Lower lobe of right lung (tissue), 2 donors: ENCODE measurements at regions not wholly inside any gene's neighbourhood (a gene's known extent, or its start where the extent isn't known, plus 50 kb on each side); places are given as distances from the start of the nearest gene placed in this dataset.

Experiments
- ATAC-seq, 2 donors: fragments of 200-7000 bp; cut with Tn5 transposase; one replicate each; pipeline ENCODE4 v1.9.1; 2020 to 2022; ENCODE audit warnings: mild to moderate bottlenecking in 2 of 2, moderate library complexity in 2 of 2
- DNase-seq: peaks from one replicate; pipeline ENCODE4 v3.0.0-alpha.2; 2020
- H3K27ac ChIP-seq: fragments of 200-600 bp; one replicate; pipeline ENCODE4 v1.8.0; 2022
- H3K27me3 ChIP-seq: fragments of 200-600 bp; one replicate; pipeline ENCODE4 v1.8.0; 2022; ENCODE audit warnings: low read depth
- H3K36me3 ChIP-seq: fragments of 200-600 bp; one replicate; pipeline ENCODE4 v1.8.0; 2022; ENCODE audit warnings: mild to moderate bottlenecking
- H3K4me1 ChIP-seq: fragments of 200-600 bp; one replicate; pipeline ENCODE4 v1.8.0; 2022
- H3K4me3 ChIP-seq: fragments of 200-600 bp; one replicate; pipeline ENCODE4 v1.8.0; 2022; ENCODE audit warnings: mild to moderate bottlenecking
- H3K9me3 ChIP-seq: fragments of 200-600 bp; one replicate; pipeline ENCODE4 v1.8.0; 2022
- intact Hi-C: fragments of 100-400 bp; cut with DNase I; formaldehyde crosslinking; loops from one replicate; pipeline ENCODE4 v1.11.0; 2022
- TF ChIP-seq, protein P1 (sequence below): fragments of 200-600 bp; IDR thresholded peaks from one replicate; pipeline ENCODE4 v1.8.0; 2022; ENCODE audit warnings: antibody characterized with exemption, mild to moderate bottlenecking
- donor health status: DM: no; HTN: yes; CAD: no; lungs with severe emphysema.

DNA sequence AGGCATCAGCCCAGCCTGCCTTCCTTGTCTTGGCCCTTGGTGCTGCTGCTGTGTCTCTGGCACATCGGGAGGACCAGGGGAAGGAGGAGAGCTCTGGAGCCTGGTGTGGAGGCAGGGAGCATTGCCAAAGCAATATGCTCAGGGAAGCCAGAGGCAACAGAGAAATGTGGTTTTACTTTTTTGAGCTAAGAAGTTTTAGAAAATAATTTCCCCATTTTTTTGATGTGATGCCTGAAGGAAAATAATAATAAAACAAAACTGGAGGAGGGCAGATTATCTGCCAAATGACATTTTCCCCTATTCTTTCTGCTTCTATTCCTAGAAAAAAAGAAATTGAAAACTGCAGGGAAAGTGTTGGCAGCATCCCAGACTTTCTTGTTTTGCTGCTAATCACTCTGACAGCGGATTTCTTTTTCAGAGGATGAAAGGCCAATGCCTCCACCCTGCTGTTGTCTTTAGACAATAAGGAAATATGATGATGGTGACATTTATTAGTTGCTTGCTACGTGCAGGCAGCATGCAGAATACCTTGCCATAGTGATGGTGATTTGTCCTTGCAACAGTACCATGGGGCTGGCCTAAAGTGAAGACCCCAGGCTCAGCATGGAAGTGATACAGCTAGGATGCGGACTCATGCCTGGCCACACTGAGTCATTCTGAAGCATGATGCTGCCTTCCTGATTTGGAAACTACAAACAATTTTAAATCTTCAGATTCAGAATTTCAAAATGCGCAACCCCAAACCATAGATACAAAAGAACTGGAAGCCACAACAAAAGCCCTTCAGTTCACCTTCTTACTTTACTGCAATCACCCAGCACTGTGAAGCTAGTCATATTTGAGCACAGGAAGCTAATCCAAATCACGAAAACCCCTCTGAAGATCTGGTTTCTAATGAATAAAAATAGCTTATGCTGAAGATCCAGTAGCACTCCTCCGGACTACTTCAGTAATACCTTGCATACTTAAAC lies 260.2 kb upstream of the TMEM72 start:
- TF ChIP-seq, protein P1, sequence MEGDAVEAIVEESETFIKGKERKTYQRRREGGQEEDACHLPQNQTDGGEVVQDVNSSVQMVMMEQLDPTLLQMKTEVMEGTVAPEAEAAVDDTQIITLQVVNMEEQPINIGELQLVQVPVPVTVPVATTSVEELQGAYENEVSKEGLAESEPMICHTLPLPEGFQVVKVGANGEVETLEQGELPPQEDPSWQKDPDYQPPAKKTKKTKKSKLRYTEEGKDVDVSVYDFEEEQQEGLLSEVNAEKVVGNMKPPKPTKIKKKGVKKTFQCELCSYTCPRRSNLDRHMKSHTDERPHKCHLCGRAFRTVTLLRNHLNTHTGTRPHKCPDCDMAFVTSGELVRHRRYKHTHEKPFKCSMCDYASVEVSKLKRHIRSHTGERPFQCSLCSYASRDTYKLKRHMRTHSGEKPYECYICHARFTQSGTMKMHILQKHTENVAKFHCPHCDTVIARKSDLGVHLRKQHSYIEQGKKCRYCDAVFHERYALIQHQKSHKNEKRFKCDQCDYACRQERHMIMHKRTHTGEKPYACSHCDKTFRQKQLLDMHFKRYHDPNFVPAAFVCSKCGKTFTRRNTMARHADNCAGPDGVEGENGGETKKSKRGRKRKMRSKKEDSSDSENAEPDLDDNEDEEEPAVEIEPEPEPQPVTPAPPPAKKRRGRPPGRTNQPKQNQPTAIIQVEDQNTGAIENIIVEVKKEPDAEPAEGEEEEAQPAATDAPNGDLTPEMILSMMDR = no peak
- no peak overlapping the region for H3K4me3 ChIP-seq
- DNase-seq (no peak), ATAC-seq (no peak)
- intact Hi-C loops = no loop called here
- H3K27me3 ChIP-seq = no peaks in the 10 kb centered on the region
- H3K36me3 ChIP-seq = no peaks in the 10 kb centered on the region
- no peaks in the 10 kb centered on the region for H3K4me1 ChIP-seq
- peaks cover 5% of the 10 kb centered on the region for H3K9me3 ChIP-seq
- no peak overlapping the region for H3K27ac ChIP-seq

- Histone ChIP-seq H3K9me3 (peaks cover 5% of the 10 kb centered on the region), H3K36me3 (no peaks in the 10 kb centered on the region), H3K27ac (no peak overlapping the region), H3K27me3 (no peaks in the 10 kb centered on the region), H3K4me3 (no peak overlapping the region), H3K4me1 (no peaks in the 10 kb centered on the region)
- intact Hi-C loops = no loop called here
- DNase-seq = no peak
- TF ChIP-seq, protein P1 = no peak
- ATAC-seq = peak in 1 of 2 donors; percentile 37
These were observed 259.3 kb upstream of the TMEM72 start for GRCh38 chr10:44651834-44652233.

GRCh38 chr10:44659320-44659719 lies 251.8 kb upstream of the TMEM72 start:
- Histone ChIP-seq H3K36me3 (no peaks in the 10 kb centered on the region), H3K27me3 (no peaks in the 10 kb centered on the region), H3K4me1 (no peaks in the 10 kb centered on the region), H3K27ac (no peak overlapping the region), H3K9me3 (peaks cover 5% of the 10 kb centered on the region), H3K4me3 (no peak overlapping the region)
- TF ChIP-seq, protein P1 = no peak
- ATAC-seq = no peak
- intact Hi-C loops = no loop called here
- no peak for DNase-seq

GRCh38 chr10:44660271-44660670 lies 250.9 kb upstream of the TMEM72 start:
- intact Hi-C loops = no loop called here
- H3K27ac ChIP-seq = no peak overlapping the region
- TF ChIP-seq, protein P1 = no peak
- DNase-seq (no peak), ATAC-seq (no peak)
- H3K27me3 ChIP-seq = no peaks in the 10 kb centered on the region
- H3K36me3 ChIP-seq = no peaks in the 10 kb centered on the region
- H3K4me3 ChIP-seq = no peak overlapping the region
- no peaks in the 10 kb centered on the region for H3K9me3 ChIP-seq
- H3K4me1 ChIP-seq = no peaks in the 10 kb centered on the region

DNA sequence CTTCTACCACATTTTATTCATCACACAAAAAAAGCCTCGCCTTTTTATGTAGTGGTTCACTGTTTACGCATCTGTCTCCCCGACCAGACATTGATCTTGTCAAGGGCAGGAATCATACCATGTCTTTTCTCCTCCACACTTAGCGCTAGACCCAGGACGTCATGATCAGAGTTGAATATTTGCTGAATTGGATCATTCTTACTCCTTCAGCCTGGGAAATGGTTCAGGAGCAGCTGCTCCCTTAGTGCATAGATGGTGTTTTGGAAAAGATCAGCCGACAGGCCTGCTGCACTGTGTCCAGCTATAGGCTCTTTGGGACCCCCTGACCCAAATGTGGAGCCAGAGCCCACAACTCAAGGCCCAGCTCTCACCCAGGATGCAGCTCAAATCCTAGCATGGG lies 249.1 kb upstream of the TMEM72 start:
- no peak for ATAC-seq
- intact Hi-C loops = no loop called here
- DNase-seq = no peak

More for the DNA sequence above, 249.1 kb upstream of the TMEM72 start:
- H3K9me3 ChIP-seq = no peaks in the 10 kb centered on the region
- no peaks in the 10 kb centered on the region for H3K4me1 ChIP-seq
- H3K27ac ChIP-seq = no peak overlapping the region
- no peaks in the 10 kb centered on the region for H3K27me3 ChIP-seq
- TF ChIP-seq, protein P1 = no peak
- no peak overlapping the region for H3K4me3 ChIP-seq
- H3K36me3 ChIP-seq = no peaks in the 10 kb centered on the region
